Panc1 (cell line): ENCODE measurements at regions not wholly inside any gene's neighbourhood (a gene's known extent, or its start where the extent isn't known, plus 50 kb on each side); places are given as distances from the start of the nearest gene placed in this dataset.

Experiments used
- ATAC-seq: fragments of 200-7000 bp; cut with Tn5 transposase; 2 replicates; pipeline ENCODE4 v1.9.1; 2020; ENCODE audit warnings: mild to moderate bottlenecking, moderate library complexity
- BruUV-seq: library from RNA; stranded (reverse); fragments of 400-500 nt; replicated peaks from 2 replicates; lab custom pipeline; 2021; lab: Mats Ljungman, UMichigan
- CTCF ChIA-PET: fragments of 300-600 bp; sonication (Branson Sonifier 250); formaldehyde crosslinking; loops from one replicate; lab custom pipeline; 2022; ENCODE audit warnings: antibody characterized with exemption; lab: Charles Lee
- POLR2A ChIA-PET: fragments of 300-600 bp; sonication (Branson Sonifier 250); formaldehyde crosslinking; loops from one replicate; lab custom pipeline; 2022; ENCODE audit warnings: antibody characterized with exemption; lab: Charles Lee
- DNase-seq: peaks from one replicate; pipeline ENCODE4 v3.0.0-alpha.2; 2010; ENCODE audit warnings: low read depth, low spot score
- H3K27ac ChIP-seq: 2 replicates; pipeline ENCODE4 v1.5.1; 2011; ENCODE audit warnings: mild to moderate bottlenecking, low read length, inconsistent platforms
- H3K27me3 ChIP-seq: fragments of 200-500 bp; sonication (Bioruptor generic); 2 replicates; pipeline ENCODE4 v1.6.0; 2014; ENCODE audit warnings: low read length, inconsistent platforms; ENCODE audit not compliant: control insufficient read depth, insufficient read depth
- H3K36me3 ChIP-seq: fragments of 200-500 bp; sonication (Bioruptor generic); 2 replicates; pipeline ENCODE4 v1.5.1; 2014; ENCODE audit warnings: inconsistent platforms, mild to moderate bottlenecking, low read length, moderate library complexity; ENCODE audit not compliant: control insufficient read depth, insufficient read depth
- H3K4me1 ChIP-seq: 2 replicates; pipeline ENCODE4 v1.5.1; 2011; ENCODE audit warnings: inconsistent platforms, mild to moderate bottlenecking, low read length, moderate library complexity; ENCODE audit not compliant: control insufficient read depth, insufficient read depth
- H3K4me3 ChIP-seq, 2 experiments: 2 replicates each; pipeline ENCODE4 v1.5.1; 2011 to 2012; ENCODE audit warnings: low read depth in 2 of 2, low read length in 2 of 2, mild to moderate bottlenecking in 2 of 2, inconsistent platforms in 1 of 2, moderate library complexity in 1 of 2
- H3K9me3 ChIP-seq: fragments of 200-500 bp; sonication (Bioruptor generic); 2 replicates; pipeline ENCODE4 v1.5.1; 2014; ENCODE audit warnings: low read depth, mild to moderate bottlenecking, inconsistent platforms, low read length, moderate library complexity; ENCODE audit not compliant: control insufficient read depth, insufficient read depth
- CTCF ChIP-seq: fragments of 450-650 bp; IDR thresholded peaks from 2 replicates; pipeline ENCODE4 v1.5.1; 2017; ENCODE audit warnings: mild to moderate bottlenecking
- POLR2AphosphoS5 ChIP-seq: IDR thresholded peaks from 2 replicates; pipeline ENCODE4 v1.6.1; 2012; ENCODE audit warnings: mild to moderate bottlenecking, low read depth, low read length, moderate library complexity
- SIN3A ChIP-seq: IDR thresholded peaks from 2 replicates; pipeline ENCODE4 v1.6.1; 2012; ENCODE audit warnings: low read depth, mild to moderate bottlenecking, low read length, moderate library complexity, borderline replicate concordance; ENCODE audit not compliant: insufficient read depth
- TCF7L2 ChIP-seq: IDR thresholded peaks from 2 replicates; pipeline ENCODE4 v1.6.1; 2011; ENCODE audit warnings: mild to moderate bottlenecking, low read depth, low read length, inconsistent platforms
- in situ Hi-C: cut with HindIII; loops from 2 replicates; pipeline ENCODE4 v1.10.0; 2016; ENCODE audit warnings: low sequenced_read_pairs, low pct_unique_long_range_greater_than_20kb
- intact Hi-C: fragments of 100-400 bp; cut with micrococcal nuclease; formaldehyde crosslinking; loops from one replicate; pipeline ENCODE4 v1.10.0; 2022; ENCODE audit not compliant: unreplicated experiment
- TF ChIP-seq, protein P1 (sequence below), 2 experiments: IDR thresholded peaks; 2 replicates each; pipeline ENCODE4 v1.6.1; 2011 to 2012; ENCODE audit warnings: low read depth in 2 of 2, control low read depth in 1 of 2, low read length in 1 of 2, mild to moderate bottlenecking in 1 of 2, moderate library complexity in 1 of 2; ENCODE audit not compliant: insufficient read depth in 1 of 2

- TF ChIP-seq TCF7L2 (no peak), POLR2AphosphoS5 (no peak), SIN3A (no peak), CTCF (no peak)
- TF ChIP-seq, protein P1, sequence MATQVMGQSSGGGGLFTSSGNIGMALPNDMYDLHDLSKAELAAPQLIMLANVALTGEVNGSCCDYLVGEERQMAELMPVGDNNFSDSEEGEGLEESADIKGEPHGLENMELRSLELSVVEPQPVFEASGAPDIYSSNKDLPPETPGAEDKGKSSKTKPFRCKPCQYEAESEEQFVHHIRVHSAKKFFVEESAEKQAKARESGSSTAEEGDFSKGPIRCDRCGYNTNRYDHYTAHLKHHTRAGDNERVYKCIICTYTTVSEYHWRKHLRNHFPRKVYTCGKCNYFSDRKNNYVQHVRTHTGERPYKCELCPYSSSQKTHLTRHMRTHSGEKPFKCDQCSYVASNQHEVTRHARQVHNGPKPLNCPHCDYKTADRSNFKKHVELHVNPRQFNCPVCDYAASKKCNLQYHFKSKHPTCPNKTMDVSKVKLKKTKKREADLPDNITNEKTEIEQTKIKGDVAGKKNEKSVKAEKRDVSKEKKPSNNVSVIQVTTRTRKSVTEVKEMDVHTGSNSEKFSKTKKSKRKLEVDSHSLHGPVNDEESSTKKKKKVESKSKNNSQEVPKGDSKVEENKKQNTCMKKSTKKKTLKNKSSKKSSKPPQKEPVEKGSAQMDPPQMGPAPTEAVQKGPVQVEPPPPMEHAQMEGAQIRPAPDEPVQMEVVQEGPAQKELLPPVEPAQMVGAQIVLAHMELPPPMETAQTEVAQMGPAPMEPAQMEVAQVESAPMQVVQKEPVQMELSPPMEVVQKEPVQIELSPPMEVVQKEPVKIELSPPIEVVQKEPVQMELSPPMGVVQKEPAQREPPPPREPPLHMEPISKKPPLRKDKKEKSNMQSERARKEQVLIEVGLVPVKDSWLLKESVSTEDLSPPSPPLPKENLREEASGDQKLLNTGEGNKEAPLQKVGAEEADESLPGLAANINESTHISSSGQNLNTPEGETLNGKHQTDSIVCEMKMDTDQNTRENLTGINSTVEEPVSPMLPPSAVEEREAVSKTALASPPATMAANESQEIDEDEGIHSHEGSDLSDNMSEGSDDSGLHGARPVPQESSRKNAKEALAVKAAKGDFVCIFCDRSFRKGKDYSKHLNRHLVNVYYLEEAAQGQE (IDR thresholded peaks at IDR 0.05; ENCODE audit: insufficient read depth in 1 of 2, low read depth in 2 of 2, low read length in 1 of 2): no peak
- no peaks in the 10 kb centered on the region for H3K9me3 ChIP-seq
- ChIA-PET POLR2A (no interaction called here), CTCF (no interaction called here)
- H3K27ac ChIP-seq: no peak overlapping the region
- no TSS peak for BruUV-seq
- in situ Hi-C loops: no loop called here
- H3K4me1 ChIP-seq: no peaks in the 10 kb centered on the region
- intact Hi-C loops: no loop called here
- DNase-seq (no peak), ATAC-seq (no peak)
- H3K36me3 ChIP-seq: no peaks in the 10 kb centered on the region
- H3K27me3 ChIP-seq: no peaks in the 10 kb centered on the region
- no peak overlapping the region for H3K4me3 ChIP-seq
Measured at GRCh38 chr13:81379183-81379582, 1038.3 kb upstream of the SPRY2 start.

GRCh38 chr13:81377921-81378320, 1037.0 kb upstream of the SPRY2 start:
- BruUV-seq: no TSS peak
- TF ChIP-seq CTCF (no peak), SIN3A (no peak), POLR2AphosphoS5 (no peak)
- TF ChIP-seq, protein P1 (IDR thresholded peaks at IDR 0.05; ENCODE audit: insufficient read depth in 1 of 2, low read depth in 2 of 2, low read length in 1 of 2): no peak
- H3K4me1 ChIP-seq: no peaks in the 10 kb centered on the region
- no peak overlapping the region for H3K4me3 ChIP-seq
- ChIA-PET POLR2A (no interaction called here), CTCF (no interaction called here)
- in situ Hi-C loops (no loop called here), intact Hi-C loops (no loop called here)
- no peak for ATAC-seq
- no peaks in the 10 kb centered on the region for H3K27me3 ChIP-seq
- H3K27ac ChIP-seq: no peak overlapping the region
- no peak for DNase-seq
- H3K9me3 ChIP-seq: no peaks in the 10 kb centered on the region
- H3K36me3 ChIP-seq: no peaks in the 10 kb centered on the region
